COLO668 (cell line): ENCODE measurements at regions not wholly inside any gene's neighbourhood (a gene's known extent, or its start where the extent isn't known, plus 50 kb on each side); places are given as distances from the start of the nearest gene placed in this dataset.
"Not testable (repeated sequence)": the region's sequence is repeated elsewhere in the genome, so short reads cannot be mapped to it uniquely, and the experiment has no call there.

Source experiments
- DNase-seq: peaks from one replicate; lab custom pipeline; 2025; ENCODE audit not compliant: unreplicated experiment; lab: John Stamatoyannopoulos, UW

DNA sequence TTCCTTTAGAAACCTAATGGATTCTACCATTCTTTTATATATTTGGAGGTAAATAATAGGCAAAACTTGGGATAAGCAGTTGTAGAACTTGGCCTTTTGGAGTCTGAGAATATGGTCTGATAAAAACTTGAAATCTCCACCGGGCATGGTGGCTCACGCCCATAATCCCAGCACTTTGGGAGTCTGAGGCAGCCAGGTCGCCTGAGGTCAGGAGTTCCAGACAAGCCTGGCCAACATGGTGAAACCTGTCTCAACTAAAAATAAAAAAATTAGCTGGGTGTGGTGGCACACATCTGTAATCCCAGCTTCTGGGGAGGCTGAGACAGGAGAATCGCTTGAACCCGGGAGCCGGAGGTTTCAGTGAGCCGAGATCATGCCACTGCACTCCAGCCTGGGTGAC, 231.3 kb upstream of the LRP1B start:
- DNase-seq: not testable (repeated sequence)

- DNase-seq: no peak
These were observed 216.9 kb upstream of the LRP1B start for GRCh38 chr2:142347751-142348150.

DNA sequence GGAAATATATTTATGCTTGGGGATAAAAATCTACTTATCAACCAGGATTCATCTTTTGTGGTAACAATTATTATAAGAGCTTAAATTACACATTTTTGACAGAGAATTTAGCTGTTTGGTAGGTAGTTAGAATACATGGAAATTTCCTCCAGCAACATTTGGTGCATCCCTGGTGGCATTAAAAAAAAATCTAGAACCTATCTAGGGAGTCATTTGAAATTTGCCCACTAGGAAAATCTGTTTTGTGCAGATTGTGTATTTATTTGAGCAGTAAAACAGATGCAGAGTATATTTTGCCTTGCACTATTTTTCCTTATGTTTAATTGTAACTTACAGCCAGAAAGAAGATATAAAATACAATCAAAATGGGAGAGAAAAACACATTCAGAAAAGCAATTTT, 208.4 kb upstream of the LRP1B start:
- DNase-seq: no peak

DNA sequence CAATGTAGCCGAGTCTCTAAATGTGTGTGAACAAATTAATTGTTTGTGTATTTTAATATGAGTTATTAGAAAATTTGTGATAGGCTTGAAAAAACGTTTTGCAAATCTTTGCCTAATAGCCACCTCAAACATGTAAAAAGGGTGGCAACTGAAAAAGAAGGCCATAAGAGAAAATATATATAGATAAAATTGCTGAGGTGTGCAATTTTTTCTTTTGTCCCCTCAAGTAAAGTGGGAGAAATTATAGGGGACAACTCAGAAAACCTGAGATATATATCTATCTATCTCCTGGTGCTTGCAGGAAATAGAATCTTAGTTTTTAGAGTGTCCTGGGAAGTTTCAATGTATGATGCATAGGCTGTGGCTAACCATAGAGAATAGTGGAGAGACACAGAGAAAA, 201.4 kb upstream of the LRP1B start:
- DNase-seq: no peak

GRCh38 chr2:142330458-142330857, 199.6 kb upstream of the LRP1B start:
- no peak for DNase-seq

- DNase-seq: no peak
These were observed 195.1 kb upstream of the LRP1B start for GRCh38 chr2:142325870-142326269.

- no peak for DNase-seq
These were observed 192.4 kb upstream of the LRP1B start for GRCh38 chr2:142323206-142323605.

- DNase-seq: no peak
These were observed 191.0 kb upstream of the LRP1B start for GRCh38 chr2:142321706-142322280.

- no peak for DNase-seq
These were observed 189.3 kb upstream of the LRP1B start for GRCh38 chr2:142320067-142320466.

DNA sequence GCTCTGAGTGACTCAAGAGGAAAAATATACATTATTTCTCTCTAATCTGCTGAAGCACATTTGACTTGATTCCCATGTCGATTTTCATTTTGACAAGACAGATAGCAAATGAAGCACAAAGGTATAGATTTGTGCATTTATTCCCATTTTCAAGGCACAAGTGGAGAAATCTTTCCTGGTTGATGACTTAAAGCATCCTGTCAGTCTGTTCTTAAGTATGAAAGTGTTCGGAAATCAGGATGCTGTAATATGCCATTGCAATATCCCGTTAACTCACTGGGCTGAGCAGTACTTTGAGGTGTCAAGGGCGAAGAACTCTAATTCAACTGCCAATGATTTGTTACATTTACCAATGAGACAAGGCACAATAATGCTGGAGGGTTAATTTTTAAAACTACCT, 185.2 kb upstream of the LRP1B start:
- no peak for DNase-seq

- DNase-seq: no peak
These were observed 184.5 kb upstream of the LRP1B start for GRCh38 chr2:142315346-142315745.

DNA sequence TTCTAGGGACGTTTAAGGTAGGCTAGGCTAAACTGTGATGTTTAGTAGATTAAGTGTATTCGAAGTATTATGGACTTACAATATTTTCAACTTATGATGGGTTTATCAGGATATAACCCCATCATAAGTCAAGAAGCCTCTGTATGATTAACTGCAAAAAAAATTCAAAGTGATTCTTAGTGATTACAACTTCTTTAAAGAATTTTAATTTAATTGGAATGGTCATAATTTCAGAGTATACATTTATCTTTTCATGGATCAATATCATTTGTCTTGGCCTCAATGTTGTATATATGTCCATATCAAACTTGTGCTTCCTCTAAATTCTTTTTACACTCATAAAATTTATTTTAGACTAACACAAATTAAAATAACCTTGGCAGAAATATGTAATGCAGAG, 183.3 kb upstream of the LRP1B start:
- no peak for DNase-seq

GRCh38 chr2:142310530-142310929, 179.7 kb upstream of the LRP1B start:
- DNase-seq: no peak

GRCh38 chr2:142308744-142309143, 177.9 kb upstream of the LRP1B start:
- no peak for DNase-seq

DNA sequence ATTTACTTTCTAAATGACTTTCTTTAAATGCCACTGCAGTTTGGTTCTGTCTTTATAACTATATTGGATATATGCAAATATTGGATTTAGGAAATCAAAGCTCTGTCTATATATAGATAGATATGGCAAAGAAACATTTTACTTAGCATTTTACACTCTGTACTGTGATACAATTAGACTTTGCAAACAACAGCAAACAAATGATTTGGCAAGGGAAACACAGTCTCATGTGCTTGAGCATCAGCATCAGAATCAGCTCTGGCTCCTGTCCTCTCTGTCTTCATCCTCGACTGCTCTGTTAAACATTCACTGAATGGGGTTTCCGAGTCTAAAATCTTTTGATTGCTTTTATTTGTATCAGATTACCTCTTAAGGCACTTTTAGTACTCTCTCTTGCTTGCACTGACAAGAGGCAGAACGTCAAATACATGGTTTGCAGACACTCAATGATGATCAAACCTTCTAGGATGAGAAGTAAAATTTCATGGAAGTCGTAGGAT, 176.8 kb upstream of the LRP1B start:
- DNase-seq: no peak

DNA sequence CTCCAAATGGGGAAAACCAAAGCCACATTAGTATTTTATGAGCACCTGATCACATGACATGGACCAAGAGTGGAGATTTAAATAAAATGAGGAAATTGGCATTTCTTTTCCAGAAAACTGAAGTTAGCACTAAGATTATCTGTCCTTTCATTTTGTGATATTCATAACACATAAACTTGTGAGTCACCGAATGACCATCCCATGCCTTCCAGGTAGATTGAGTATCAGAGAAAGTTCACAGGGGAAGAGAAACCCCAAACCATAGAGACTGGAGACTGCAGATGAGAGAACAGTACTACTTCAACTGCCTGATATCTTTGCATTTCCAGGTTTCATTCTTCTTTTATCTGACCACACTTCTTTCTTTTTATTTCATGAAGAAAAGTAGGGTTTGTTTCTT, 176.3 kb upstream of the LRP1B start:
- DNase-seq: no peak

DNA sequence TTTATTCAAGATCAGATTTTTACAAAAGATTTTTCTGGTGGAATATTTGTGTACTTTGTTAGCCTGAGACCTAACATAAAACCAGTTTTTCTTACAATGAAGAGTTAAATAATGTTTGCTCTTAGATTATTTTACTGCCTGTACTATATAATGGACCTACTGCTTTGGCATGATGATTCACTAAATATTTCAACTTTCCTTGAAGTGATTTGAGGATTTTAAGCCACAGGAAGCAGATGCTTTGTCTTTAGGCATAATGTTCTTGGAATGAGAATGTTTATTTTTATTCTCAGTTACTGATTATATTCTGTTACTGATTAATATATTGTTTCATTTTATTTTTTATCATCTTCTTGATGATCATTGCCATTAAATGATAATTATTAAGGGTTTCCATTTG, 175.3 kb upstream of the LRP1B start:
- no peak for DNase-seq

- no peak for DNase-seq
These were observed 169.7 kb upstream of the LRP1B start for GRCh38 chr2:142300517-142300916.

- DNase-seq: no peak
These were observed 168.2 kb upstream of the LRP1B start for GRCh38 chr2:142299021-142299420.

DNA sequence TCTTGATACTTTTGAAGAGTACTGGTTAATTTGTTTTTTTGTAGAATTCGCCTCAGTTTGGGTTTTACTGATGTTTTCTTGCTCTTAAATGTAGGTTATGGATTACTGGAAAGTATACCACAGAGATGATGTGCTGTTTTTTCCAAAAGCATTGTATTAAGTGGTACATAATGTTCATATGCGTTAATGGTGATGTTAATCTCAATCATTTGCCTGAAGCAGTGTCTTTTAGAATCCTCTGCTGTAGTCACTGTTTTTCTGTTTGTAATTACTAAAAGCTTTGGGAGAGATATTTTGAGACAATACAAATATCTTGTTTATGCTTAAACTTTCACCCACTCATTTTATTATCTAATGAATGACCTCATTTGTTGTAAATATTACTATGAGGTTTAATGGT, 163.4 kb upstream of the LRP1B start:
- no peak for DNase-seq

- DNase-seq: no peak
These were observed 161.2 kb upstream of the LRP1B start for GRCh38 chr2:142291969-142292368.

GRCh38 chr2:142290931-142291330, 160.1 kb upstream of the LRP1B start:
- DNase-seq: no peak

DNA sequence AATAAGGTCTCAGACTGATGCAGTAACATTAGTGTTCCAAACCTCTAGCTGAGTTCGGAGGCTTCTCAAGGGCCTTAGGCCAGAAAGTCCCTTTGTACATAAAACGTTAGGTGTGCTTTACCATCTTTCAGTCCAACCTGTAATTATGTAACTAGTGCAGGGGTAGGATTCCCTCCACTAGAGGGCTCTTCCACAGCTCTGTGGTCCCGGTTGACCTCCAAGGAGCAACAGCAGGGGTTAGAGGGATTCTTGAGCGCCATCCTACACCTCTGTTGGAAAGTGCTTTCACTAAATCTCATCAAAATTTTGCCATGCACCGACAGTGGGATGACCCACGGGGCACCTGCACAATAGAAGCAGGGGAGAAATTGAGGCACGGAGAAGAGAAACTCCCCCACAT, 155.8 kb upstream of the LRP1B start:
- no peak for DNase-seq

DNA sequence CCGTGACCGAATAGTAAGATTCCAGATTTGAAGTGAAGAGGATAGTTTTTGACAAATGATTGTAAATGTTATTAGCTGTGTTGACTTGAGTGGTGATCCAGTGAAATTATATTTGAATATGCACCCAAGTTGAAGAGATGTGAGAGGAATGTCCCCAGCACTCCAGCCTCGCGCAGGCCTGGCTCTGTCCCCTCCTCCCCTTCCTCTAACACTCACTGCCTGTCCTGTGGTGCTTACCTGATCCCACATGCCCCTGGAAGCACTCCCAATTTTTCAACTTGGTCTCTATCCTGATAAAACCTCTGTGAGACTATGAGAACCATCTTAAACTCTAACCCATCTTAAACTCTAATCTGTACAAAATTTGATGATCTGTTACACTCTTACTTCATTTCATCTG, 154.7 kb upstream of the LRP1B start:
- DNase-seq: no peak
